Testis (tissue), 2 donors: ENCODE measurements at regions not wholly inside any gene's neighbourhood (a gene's known extent, or its start where the extent isn't known, plus 50 kb on each side); places are given as distances from the start of the nearest gene placed in this dataset.
"Not testable (repeated sequence)": the region's sequence is repeated elsewhere in the genome, so short reads cannot be mapped to it uniquely, and the experiment has no call there.

ENCODE experiments used
- DNase-seq: peaks from one replicate; pipeline ENCODE4 v3.0.0-alpha.2; 2019
- H3K27ac ChIP-seq, 2 donors: fragments of 200-600 bp; sonication (generic); one replicate each; pipeline ENCODE4 v1.5.1; 2019
- H3K27me3 ChIP-seq: fragments of 200-600 bp; sonication (generic); one replicate; pipeline ENCODE4 v1.5.1; 2019
- H3K36me3 ChIP-seq: fragments of 200-600 bp; sonication (generic); one replicate; pipeline ENCODE4 v1.5.1; 2017; ENCODE audit warnings: low read depth; ENCODE audit errors: missing control alignments
- H3K4me1 ChIP-seq: fragments of 200-600 bp; sonication (generic); one replicate; pipeline ENCODE4 v1.5.1; 2019
- H3K4me3 ChIP-seq, 2 donors: fragments of 200-600 bp; sonication (generic); one replicate each; pipeline ENCODE4 v1.5.1; 2017 to 2019
- H3K9me3 ChIP-seq: fragments of 200-600 bp; sonication (generic); one replicate; pipeline ENCODE4 v1.5.1; 2017
- POLR2A ChIP-seq: fragments of 450-650 bp; IDR thresholded peaks from one replicate; pipeline ENCODE4 v1.6.1; 2017; ENCODE audit warnings: antibody characterized with exemption, mild to moderate bottlenecking, moderate library complexity
- WGBS, 2 donors: methylation state at CpG; one replicate each; pipeline ENCODE4 v1.1.5; 2018; 5-methylcytosine and 5-hydroxymethylcytosine counted together
- intact Hi-C: fragments of 100-400 bp; cut with DNase I; formaldehyde crosslinking; loops from one replicate; pipeline ENCODE4 v1.15.1; 2023; ENCODE audit warnings: low total_unique reads
- TF ChIP-seq, protein P1 (sequence below), 3 experiments: fragments of 450-650 bp in 2 of 3; fragments of 200-600 bp in 1 of 3; sonication (generic) in 1 of 3; IDR thresholded peaks; one replicate each; pipeline ENCODE4 v1.5.1; 2016 to 2019; ENCODE audit warnings: antibody characterized with exemption in 3 of 3, mild to moderate bottlenecking in 2 of 3, moderate library complexity in 1 of 3

- Histone ChIP-seq H3K36me3 (no peaks in the 10 kb centered on the region), H3K4me1 (no peaks in the 10 kb centered on the region), H3K27ac (no peak overlapping the region), H3K27me3 (no peaks in the 10 kb centered on the region), H3K4me3 (no peak overlapping the region), H3K9me3 (no peaks in the 10 kb centered on the region)
- intact Hi-C loops = no loop called here
- no peak for DNase-seq
- TF ChIP-seq, protein P1, sequence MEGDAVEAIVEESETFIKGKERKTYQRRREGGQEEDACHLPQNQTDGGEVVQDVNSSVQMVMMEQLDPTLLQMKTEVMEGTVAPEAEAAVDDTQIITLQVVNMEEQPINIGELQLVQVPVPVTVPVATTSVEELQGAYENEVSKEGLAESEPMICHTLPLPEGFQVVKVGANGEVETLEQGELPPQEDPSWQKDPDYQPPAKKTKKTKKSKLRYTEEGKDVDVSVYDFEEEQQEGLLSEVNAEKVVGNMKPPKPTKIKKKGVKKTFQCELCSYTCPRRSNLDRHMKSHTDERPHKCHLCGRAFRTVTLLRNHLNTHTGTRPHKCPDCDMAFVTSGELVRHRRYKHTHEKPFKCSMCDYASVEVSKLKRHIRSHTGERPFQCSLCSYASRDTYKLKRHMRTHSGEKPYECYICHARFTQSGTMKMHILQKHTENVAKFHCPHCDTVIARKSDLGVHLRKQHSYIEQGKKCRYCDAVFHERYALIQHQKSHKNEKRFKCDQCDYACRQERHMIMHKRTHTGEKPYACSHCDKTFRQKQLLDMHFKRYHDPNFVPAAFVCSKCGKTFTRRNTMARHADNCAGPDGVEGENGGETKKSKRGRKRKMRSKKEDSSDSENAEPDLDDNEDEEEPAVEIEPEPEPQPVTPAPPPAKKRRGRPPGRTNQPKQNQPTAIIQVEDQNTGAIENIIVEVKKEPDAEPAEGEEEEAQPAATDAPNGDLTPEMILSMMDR (IDR thresholded peaks at IDR 0.05) = no peak
- no peak for TF ChIP-seq POLR2A
- 90 to 96% methylated on average over 3 of the region's 3 CpGs for WGBS, 2 donors
Observed at GRCh38 chr17:70519300-70519699, 350.0 kb downstream of the KCNJ2 start.

GRCh38 chr17:70520447-70520846 is 351.1 kb downstream of the KCNJ2 start:
- intact Hi-C loops = no loop called here
- Histone ChIP-seq H3K36me3 (no peaks in the 10 kb centered on the region), H3K4me3 (no peak overlapping the region), H3K4me1 (no peaks in the 10 kb centered on the region), H3K27ac (no peak overlapping the region), H3K9me3 (no peaks in the 10 kb centered on the region), H3K27me3 (no peaks in the 10 kb centered on the region)
- WGBS, 2 donors = 65 to 82% methylated on average over 5 of the region's 5 CpGs
- DNase-seq = no peak
- TF ChIP-seq, protein P1 (IDR thresholded peaks at IDR 0.05) = no peak
- TF ChIP-seq POLR2A = no peak

GRCh38 chr17:70520956-70521355 is 351.6 kb downstream of the KCNJ2 start:
- DNase-seq = no peak
- TF ChIP-seq, protein P1 (IDR thresholded peaks at IDR 0.05) = no peak
- no peak for TF ChIP-seq POLR2A
- Histone ChIP-seq H3K27me3 (no peaks in the 10 kb centered on the region), H3K9me3 (no peaks in the 10 kb centered on the region), H3K36me3 (no peaks in the 10 kb centered on the region), H3K4me1 (no peaks in the 10 kb centered on the region), H3K27ac (no peak overlapping the region), H3K4me3 (no peak overlapping the region)
- WGBS, 2 donors = 91 to 93% methylated on average over 4 of the region's 4 CpGs
- intact Hi-C loops = no loop called here

- intact Hi-C loops = no loop called here
- Histone ChIP-seq H3K27me3 (no peaks in the 10 kb centered on the region), H3K4me1 (no peaks in the 10 kb centered on the region), H3K27ac (no peak overlapping the region), H3K4me3 (no peak overlapping the region), H3K36me3 (no peaks in the 10 kb centered on the region), H3K9me3 (no peaks in the 10 kb centered on the region)
- peak; percentile 57 for DNase-seq
- no peak for TF ChIP-seq POLR2A
- TF ChIP-seq, protein P1 (IDR thresholded peaks at IDR 0.05) = no peak
- WGBS, 2 donors = 16 to 21% methylated on average over 3 of the region's 3 CpGs
Observed at GRCh38 chr17:70521821-70522256, 352.5 kb downstream of the KCNJ2 start.

DNA sequence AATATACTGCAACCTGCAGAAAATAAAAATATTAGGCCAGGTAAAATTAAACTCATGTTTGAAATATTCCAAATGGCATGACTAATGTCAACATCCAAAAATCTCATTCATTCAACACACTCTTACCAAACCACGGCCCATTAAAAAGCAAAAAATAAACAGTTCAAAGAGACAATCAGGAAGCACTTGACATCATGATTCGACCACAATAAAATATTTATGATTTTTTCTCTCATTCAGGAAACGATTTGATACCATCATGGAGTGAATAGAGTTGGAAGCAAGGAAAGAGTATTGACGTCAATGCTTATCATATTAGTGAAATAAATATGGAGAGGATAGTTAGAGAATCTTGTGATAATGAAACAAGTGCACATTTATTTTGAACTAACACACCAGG is 354.1 kb downstream of the KCNJ2 start:
- no peak for DNase-seq
- 90 to 93% methylated on average over 4 of the region's 4 CpGs for WGBS, 2 donors
- TF ChIP-seq, protein P1 (IDR thresholded peaks at IDR 0.05) = no peak
- TF ChIP-seq POLR2A = no peak
- Histone ChIP-seq H3K36me3 (no peaks in the 10 kb centered on the region), H3K9me3 (no peaks in the 10 kb centered on the region), H3K27me3 (no peaks in the 10 kb centered on the region), H3K4me3 (no peak overlapping the region), H3K27ac (no peak overlapping the region), H3K4me1 (no peaks in the 10 kb centered on the region)
- intact Hi-C loops = no loop called here

DNA sequence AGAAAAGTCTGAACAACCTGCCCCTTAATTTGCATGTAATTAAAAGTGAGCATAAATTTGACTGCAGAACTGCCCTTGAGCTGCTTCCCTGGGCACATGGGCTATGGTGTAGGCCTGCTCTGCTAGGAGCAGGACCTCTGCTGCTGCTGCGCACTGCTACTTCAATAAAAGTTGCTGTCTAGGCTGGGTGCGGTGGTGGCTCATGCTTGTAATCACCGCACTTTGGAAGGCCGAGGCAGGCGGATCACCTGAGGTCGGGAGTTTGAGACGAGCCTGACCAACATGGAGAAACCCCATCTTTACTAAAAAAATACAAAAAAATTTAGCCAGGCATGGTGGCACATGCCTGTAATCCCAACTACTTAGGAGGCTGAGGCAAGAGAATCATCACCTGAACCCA is 355.7 kb downstream of the KCNJ2 start:
- intact Hi-C loops, H3K4me3 ChIP-seq, H3K9me3 ChIP-seq, DNase-seq, H3K4me1 ChIP-seq, H3K27ac ChIP-seq, H3K27me3 ChIP-seq, H3K36me3 ChIP-seq: not testable (repeated sequence)
- WGBS, 2 donors = 57 to 82% methylated on average over 3 to 7 of the region's 7 CpGs
